ENCODE measurements at regions not wholly inside any gene's neighbourhood (a gene's known extent, or its start where the extent isn't known, plus 50 kb on each side); places are given as distances from the start of the nearest gene placed in this dataset.
"Not testable (repeated sequence)": the region's sequence is repeated elsewhere in the genome, so short reads cannot be mapped to it uniquely, and the experiment has no call there.

- TF ChIP-seq CTCF (conservative IDR thresholded peaks at IDR 0.05 in 1 of 2, IDR thresholded peaks at IDR 0.05 in 1 of 2; ENCODE audit: low read depth in 1 of 2, low read length in 2 of 2); EZH2 (IDR thresholded peaks at IDR 0.05; ENCODE audit: low read length, missing control alignments): not testable (repeated sequence)
Observed at GRCh38 chr7:125061083-125061745, 131.6 kb upstream of the POT1 start.

Data from fibroblast of lung (primary cell).